Progenitor cell of endocrine pancreas (in vitro differentiated cells): ENCODE measurements at regions not wholly inside any gene's neighbourhood (a gene's known extent, or its start where the extent isn't known, plus 50 kb on each side); places are given as distances from the start of the nearest gene placed in this dataset.

Experiments used
- DNase-seq: peaks from one replicate; pipeline ENCODE4 v3.0.0; 2021; ENCODE audit warnings: low spot score; ENCODE audit not compliant: unreplicated experiment
- H3K27ac Mint-ChIP-seq: 2 replicates; pipeline ENCODE4 v1.8.0; 2021; ENCODE audit warnings: mild to moderate bottlenecking, moderate library complexity, mixed read lengths
- H3K27me3 Mint-ChIP-seq: 2 replicates; pipeline ENCODE4 v1.8.0; 2021; ENCODE audit warnings: mixed read lengths
- H3K36me3 Mint-ChIP-seq: 2 replicates; pipeline ENCODE4 v1.8.0; 2022; ENCODE audit warnings: mixed read lengths; ENCODE audit not compliant: insufficient read depth
- H3K4me1 Mint-ChIP-seq: 2 replicates; pipeline ENCODE4 v1.8.0; 2021; ENCODE audit warnings: low read depth, mixed read lengths
- H3K4me3 Mint-ChIP-seq: 2 replicates; pipeline ENCODE4 v1.8.0; 2021; ENCODE audit warnings: low read depth, mild to moderate bottlenecking, moderate library complexity, mixed read lengths
- H3K9me3 Mint-ChIP-seq: 2 replicates; pipeline ENCODE4 v1.8.0; 2021; ENCODE audit warnings: low read depth, mixed read lengths
- TF ChIP-seq, protein P1 (sequence below): fragments of 200-600 bp; sonication (generic); IDR thresholded peaks from one replicate; pipeline ENCODE4 v1.5.0; 2021; ENCODE audit warnings: antibody characterized with exemption, mild to moderate bottlenecking; ENCODE audit not compliant: unreplicated experiment

DNA sequence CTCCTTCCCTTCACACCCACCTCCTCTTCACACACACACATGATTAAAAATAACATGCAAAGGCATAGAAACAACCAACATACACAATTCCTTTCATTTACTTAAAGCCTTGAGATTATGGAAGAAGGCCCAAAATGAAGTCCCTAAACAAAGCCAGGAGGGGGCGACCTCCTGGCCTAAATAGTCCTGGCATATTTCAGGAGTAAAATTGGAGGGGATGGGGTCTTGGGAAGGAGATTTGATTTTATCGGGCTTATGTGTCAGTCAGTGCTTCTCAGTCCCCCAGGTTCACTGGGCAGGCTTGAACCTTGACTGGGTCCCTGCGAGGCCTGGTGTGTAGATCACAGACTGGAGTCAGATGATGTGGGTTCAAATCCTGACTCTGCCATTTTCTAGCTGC lies 266.4 kb downstream of the SAMD5 start:
- TF ChIP-seq, protein P1, sequence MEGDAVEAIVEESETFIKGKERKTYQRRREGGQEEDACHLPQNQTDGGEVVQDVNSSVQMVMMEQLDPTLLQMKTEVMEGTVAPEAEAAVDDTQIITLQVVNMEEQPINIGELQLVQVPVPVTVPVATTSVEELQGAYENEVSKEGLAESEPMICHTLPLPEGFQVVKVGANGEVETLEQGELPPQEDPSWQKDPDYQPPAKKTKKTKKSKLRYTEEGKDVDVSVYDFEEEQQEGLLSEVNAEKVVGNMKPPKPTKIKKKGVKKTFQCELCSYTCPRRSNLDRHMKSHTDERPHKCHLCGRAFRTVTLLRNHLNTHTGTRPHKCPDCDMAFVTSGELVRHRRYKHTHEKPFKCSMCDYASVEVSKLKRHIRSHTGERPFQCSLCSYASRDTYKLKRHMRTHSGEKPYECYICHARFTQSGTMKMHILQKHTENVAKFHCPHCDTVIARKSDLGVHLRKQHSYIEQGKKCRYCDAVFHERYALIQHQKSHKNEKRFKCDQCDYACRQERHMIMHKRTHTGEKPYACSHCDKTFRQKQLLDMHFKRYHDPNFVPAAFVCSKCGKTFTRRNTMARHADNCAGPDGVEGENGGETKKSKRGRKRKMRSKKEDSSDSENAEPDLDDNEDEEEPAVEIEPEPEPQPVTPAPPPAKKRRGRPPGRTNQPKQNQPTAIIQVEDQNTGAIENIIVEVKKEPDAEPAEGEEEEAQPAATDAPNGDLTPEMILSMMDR: peak; percentile 34
- H3K27ac Mint-ChIP-seq: no peak overlapping the region
- DNase-seq: no peak
- H3K4me3 Mint-ChIP-seq: no peak overlapping the region
- H3K9me3 Mint-ChIP-seq: peaks cover 6% of the 10 kb centered on the region
- H3K4me1 Mint-ChIP-seq: peaks cover 16% of the 10 kb centered on the region
- peaks cover 3% of the 10 kb centered on the region for H3K36me3 Mint-ChIP-seq
- no peaks in the 10 kb centered on the region for H3K27me3 Mint-ChIP-seq

DNA sequence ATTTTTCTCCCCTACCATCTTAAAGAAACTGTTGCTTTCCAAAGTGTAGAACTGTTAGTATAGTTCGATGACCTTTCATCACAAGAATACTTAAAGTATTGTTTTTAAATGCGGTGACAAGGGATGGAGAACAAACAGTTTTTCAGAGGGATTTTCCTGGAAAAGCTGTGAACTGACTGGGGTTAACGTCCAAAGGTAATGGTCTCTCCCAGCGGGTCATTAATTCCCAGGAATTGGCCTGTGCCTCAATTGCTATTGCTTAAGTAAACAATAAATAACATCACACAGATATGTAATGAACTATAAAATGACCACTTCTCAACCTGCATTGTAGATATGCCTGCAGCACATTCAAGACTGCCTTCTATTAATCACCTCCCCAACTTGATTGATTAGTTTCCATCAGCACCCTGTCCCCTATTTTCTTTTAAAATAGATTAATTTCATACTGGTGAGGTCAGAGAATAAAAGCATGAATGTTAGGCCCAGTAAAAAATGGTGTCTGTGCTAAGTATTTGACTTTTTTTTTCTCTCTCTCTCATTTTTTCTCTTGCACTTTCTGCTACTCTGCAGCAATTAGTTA lies 268.2 kb downstream of the SAMD5 start:
- no peak overlapping the region for H3K4me3 Mint-ChIP-seq
- peaks cover 15% of the 10 kb centered on the region for H3K4me1 Mint-ChIP-seq
- no peak overlapping the region for H3K27ac Mint-ChIP-seq
- TF ChIP-seq, protein P1: no peak
- no peaks in the 10 kb centered on the region for H3K27me3 Mint-ChIP-seq
- peaks cover 3% of the 10 kb centered on the region for H3K36me3 Mint-ChIP-seq
- no peak for DNase-seq
- H3K9me3 Mint-ChIP-seq: peaks cover 6% of the 10 kb centered on the region

DNA sequence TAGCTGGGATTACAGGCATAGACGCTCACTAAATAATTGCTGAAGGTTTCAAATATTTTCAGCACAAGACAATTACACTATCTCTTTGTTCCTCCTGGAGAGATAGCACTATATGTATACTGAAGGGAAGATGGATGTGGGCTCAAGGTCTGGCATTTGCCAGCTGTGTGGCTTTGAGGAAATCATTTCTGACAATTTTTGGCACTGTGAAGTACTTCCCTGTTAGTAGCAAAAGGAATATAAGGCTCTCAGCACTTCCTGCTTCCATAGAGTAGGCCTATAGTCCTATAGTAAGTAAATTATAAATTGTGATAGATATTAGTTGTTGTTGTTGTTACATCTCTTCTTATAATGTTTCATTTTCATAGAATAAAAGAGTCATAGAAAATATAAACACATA lies 271.1 kb downstream of the SAMD5 start:
- Mint-ChIP-seq H3K4me3 (no peak overlapping the region), H3K4me1 (peaks cover 26% of the 10 kb centered on the region)
- DNase-seq: no peak

DNA sequence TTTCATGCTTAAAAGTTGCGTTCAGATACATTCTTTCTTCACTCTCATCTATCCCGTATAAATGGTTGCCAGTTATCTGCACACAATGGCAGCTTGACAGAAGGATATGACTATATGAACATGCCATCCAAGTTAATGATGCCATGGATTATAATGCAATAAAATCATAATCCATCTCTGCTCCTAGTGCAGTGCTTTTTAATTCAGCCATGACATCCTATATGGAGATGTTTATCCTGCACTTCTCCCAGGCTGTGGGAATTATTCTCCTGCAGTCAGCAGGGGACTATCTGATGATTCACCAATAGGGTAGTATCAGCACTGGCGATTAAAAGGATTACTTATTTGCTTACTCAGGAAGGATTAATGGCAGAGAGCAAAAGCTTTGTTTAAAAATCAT lies 273.8 kb downstream of the SAMD5 start:
- Mint-ChIP-seq H3K4me1 (peaks cover 24% of the 10 kb centered on the region), H3K27me3 (no peaks in the 10 kb centered on the region)
- TF ChIP-seq, protein P1: no peak

More for the DNA sequence above, 271.1 kb downstream of the SAMD5 start:
- Mint-ChIP-seq H3K27me3 (no peaks in the 10 kb centered on the region), H3K9me3 (no peaks in the 10 kb centered on the region), H3K36me3 (no peaks in the 10 kb centered on the region), H3K27ac (peak overlapping the region; percentile 20)
- TF ChIP-seq, protein P1: no peak

DNA sequence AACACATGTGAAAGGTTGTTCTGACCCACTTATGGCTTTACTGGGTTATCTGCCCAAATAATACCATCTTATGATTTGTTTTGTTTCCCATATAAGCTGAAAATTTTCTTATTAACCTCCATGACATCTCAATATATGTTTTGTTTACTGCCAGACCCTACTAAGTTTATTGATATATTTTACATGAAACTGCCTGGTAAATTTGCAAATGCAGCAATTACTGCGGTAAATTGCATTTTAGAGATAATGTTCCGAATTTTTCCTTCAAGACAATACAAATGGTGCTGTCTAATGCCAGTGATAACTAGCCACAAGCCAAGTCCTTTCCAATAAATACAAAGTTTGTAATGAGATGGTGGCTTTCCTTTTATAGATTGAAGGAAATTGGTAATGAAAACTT lies 275.9 kb downstream of the SAMD5 start:
- Mint-ChIP-seq H3K27ac (no peak overlapping the region), H3K4me1 (peaks cover 18% of the 10 kb centered on the region), H3K36me3 (no peaks in the 10 kb centered on the region), H3K4me3 (no peak overlapping the region), H3K27me3 (no peaks in the 10 kb centered on the region), H3K9me3 (no peaks in the 10 kb centered on the region)
- TF ChIP-seq, protein P1: no peak
- DNase-seq: no peak

More for the DNA sequence above, 273.8 kb downstream of the SAMD5 start:
- DNase-seq: no peak
- H3K36me3 Mint-ChIP-seq: no peaks in the 10 kb centered on the region
- no peak overlapping the region for H3K4me3 Mint-ChIP-seq
- H3K27ac Mint-ChIP-seq: peak overlapping the region; percentile 4
- H3K9me3 Mint-ChIP-seq: no peaks in the 10 kb centered on the region
